DOHH2 (cell line): ENCODE measurements at regions not wholly inside any gene's neighbourhood (a gene's known extent, or its start where the extent isn't known, plus 50 kb on each side); places are given as distances from the start of the nearest gene placed in this dataset.

ENCODE experiments used
- H3F3A ChIP-seq: fragments of 200-600 bp; sonication (generic), shearing (Covaris generic); 2 replicates; pipeline ENCODE4 v1.6.0; 2016; ENCODE audit warnings: antibody characterized with exemption, mild to moderate bottlenecking; ENCODE audit not compliant: control insufficient read depth, insufficient read depth
- H3K27ac ChIP-seq: fragments of 200-600 bp; sonication (generic); 2 replicates; pipeline ENCODE4 v1.5.1; 2014; ENCODE audit warnings: low read depth, mild to moderate bottlenecking, low read length, moderate library complexity
- H3K27me3 ChIP-seq: fragments of 200-600 bp; sonication (generic); 2 replicates; pipeline ENCODE4 v1.6.1; 2014; ENCODE audit warnings: mild to moderate bottlenecking, low read length, mixed read lengths; ENCODE audit not compliant: control insufficient read depth
- H3K36me3 ChIP-seq: fragments of 200-600 bp; sonication (generic); 2 replicates; pipeline ENCODE4 v1.6.1; 2014; ENCODE audit warnings: mild to moderate bottlenecking, low read length, moderate library complexity, mixed read lengths; ENCODE audit not compliant: control insufficient read depth
- H3K4me1 ChIP-seq: fragments of 200-600 bp; sonication (generic); 2 replicates; pipeline ENCODE4 v1.6.1; 2014; ENCODE audit warnings: mild to moderate bottlenecking, low read length, mixed read lengths; ENCODE audit not compliant: control insufficient read depth
- H3K4me2 ChIP-seq: fragments of 200-600 bp; sonication (generic); 2 replicates; pipeline ENCODE4 v1.6.0; 2014; ENCODE audit warnings: mild to moderate bottlenecking, low read length, moderate library complexity
- H3K4me3 ChIP-seq: fragments of 200-600 bp; sonication (generic); 2 replicates; pipeline ENCODE4 v1.5.1; 2014; ENCODE audit warnings: mild to moderate bottlenecking, low read length, mixed read lengths
- H3K79me2 ChIP-seq: fragments of 200-600 bp; sonication (generic); 2 replicates; pipeline ENCODE4 v1.6.1; 2014; ENCODE audit warnings: mild to moderate bottlenecking, low read length, mixed read lengths; ENCODE audit not compliant: control insufficient read depth
- H3K9me2 ChIP-seq: fragments of 200-600 bp; sonication (generic); replicated peaks from 2 replicates; pipeline ENCODE4 v1.6.1; 2014; ENCODE audit warnings: mild to moderate bottlenecking, low read length, mixed read lengths; ENCODE audit not compliant: control insufficient read depth
- H3K9me3 ChIP-seq: fragments of 200-600 bp; sonication (generic); 2 replicates; pipeline ENCODE4 v1.6.1; 2014; ENCODE audit warnings: antibody characterized with exemption, low read length, mixed read lengths; ENCODE audit not compliant: control insufficient read depth, insufficient read depth
- H4K20me1 ChIP-seq: fragments of 200-600 bp; sonication (generic); 2 replicates; pipeline ENCODE4 v1.6.0; 2014; ENCODE audit warnings: low read depth, mild to moderate bottlenecking, antibody characterized with exemption, low read length, moderate library complexity; ENCODE audit not compliant: control insufficient read depth, insufficient read depth
- CTCF ChIP-seq: fragments of 200-600 bp; sonication (generic); IDR thresholded peaks from one replicate; pipeline ENCODE4 v1.5.1; 2014; ENCODE audit warnings: antibody characterized with exemption, mild to moderate bottlenecking, low read depth, low read length; ENCODE audit not compliant: poor library complexity, severe bottlenecking
- EZH2phosphoT487 ChIP-seq: fragments of 200-600 bp; sonication (generic); IDR thresholded peaks from 2 replicates; pipeline ENCODE4 v1.6.1; 2017; ENCODE audit warnings: borderline replicate concordance, mild to moderate bottlenecking, antibody characterized with exemption, low read length, moderate library complexity, mixed read lengths

GRCh38 chr4:53682196-53682595 lies 90.9 kb upstream of the LNX1 start:
- Histone ChIP-seq H3K27ac (no peak overlapping the region), H3K27me3 (peaks cover 7% of the 10 kb centered on the region; the same call in 1 of the 2 replicates), H3K36me3 (no peaks in the 10 kb centered on the region), H4K20me1 (no peaks in the 10 kb centered on the region), H3K4me3 (no peak overlapping the region), H3F3A (no peaks in the 10 kb centered on the region), H3K9me2 (no peaks in the 10 kb centered on the region), H3K9me3 (no peaks in the 10 kb centered on the region), H3K4me2 (no peak overlapping the region), H3K4me1 (no peaks in the 10 kb centered on the region), H3K79me2 (no peaks in the 10 kb centered on the region)
- no peak for TF ChIP-seq CTCF
- no peak for TF ChIP-seq EZH2phosphoT487

- Histone ChIP-seq H3F3A (no peaks in the 10 kb centered on the region), H4K20me1 (no peaks in the 10 kb centered on the region), H3K27me3 (peaks cover 7% of the 10 kb centered on the region; the same call in 1 of the 2 replicates), H3K4me3 (no peak overlapping the region), H3K4me1 (no peaks in the 10 kb centered on the region), H3K36me3 (no peaks in the 10 kb centered on the region), H3K79me2 (no peaks in the 10 kb centered on the region), H3K9me2 (no peaks in the 10 kb centered on the region), H3K4me2 (no peak overlapping the region), H3K27ac (no peak overlapping the region), H3K9me3 (no peaks in the 10 kb centered on the region)
- TF ChIP-seq CTCF (no peak), EZH2phosphoT487 (no peak)
Measured at GRCh38 chr4:53680598-53680997, 89.3 kb upstream of the LNX1 start.

- Histone ChIP-seq H3K4me3 (no peak overlapping the region), H3K9me2 (no peaks in the 10 kb centered on the region), H3F3A (no peaks in the 10 kb centered on the region), H3K36me3 (no peaks in the 10 kb centered on the region), H3K79me2 (no peaks in the 10 kb centered on the region), H4K20me1 (no peaks in the 10 kb centered on the region), H3K9me3 (no peaks in the 10 kb centered on the region), H3K27me3 (peaks cover 5% of the 10 kb centered on the region; the same call in 1 of the 2 replicates), H3K27ac (no peak overlapping the region), H3K4me2 (no peak overlapping the region), H3K4me1 (no peaks in the 10 kb centered on the region)
- TF ChIP-seq CTCF (no peak), EZH2phosphoT487 (no peak)
Measured at GRCh38 chr4:53680168-53680567, 88.9 kb upstream of the LNX1 start.
